H1 (cell line): ENCODE measurements at regions not wholly inside any gene's neighbourhood (a gene's known extent, or its start where the extent isn't known, plus 50 kb on each side); places are given as distances from the start of the nearest gene placed in this dataset.

ENCODE experiments used
- CTCF ChIA-PET: fragments of 300-600 bp; sonication (Branson Sonifier 250); formaldehyde crosslinking; loops from one replicate; lab custom pipeline; 2021; ENCODE audit not compliant: partially characterized antibody; lab: Charles Lee
- POLR2A ChIA-PET: fragments of 300-600 bp; sonication (Branson Sonifier 250); formaldehyde crosslinking; loops from one replicate; lab custom pipeline; 2021; ENCODE audit warnings: inconsistent platforms; ENCODE audit not compliant: partially characterized antibody; lab: Charles Lee
- DNase-seq, 2 experiments: peaks; one replicate each; pipeline versions ENCODE4 v3.0.0 to v3.0.0-alpha.2; 2010 to 2022; ENCODE audit warnings: low spot score in 2 of 2, low read depth in 1 of 2, mixed read lengths in 1 of 2
- FAIRE-seq: peaks from 2 replicates; lab custom pipeline; 2011; peaks lifted over from hg19 to GRCh38; lab: Jason Lieb, UNC
- H2AFZ ChIP-seq: 2 replicates; pipeline ENCODE4 v1.8.1; 2012; ENCODE audit warnings: low read length, inconsistent platforms
- H2AK5ac ChIP-seq: 2 replicates; pipeline ENCODE4 v1.6.1; 2013; ENCODE audit warnings: low read depth, low read length
- H2BK120ac ChIP-seq: replicated peaks from 2 replicates; pipeline ENCODE3; 2013; ENCODE audit warnings: low read depth, low read length, inconsistent platforms
- H2BK12ac ChIP-seq: 2 replicates; pipeline ENCODE4 v1.6.1; 2013; ENCODE audit warnings: low read depth, low read length
- H2BK15ac ChIP-seq: 2 replicates; pipeline ENCODE4 v1.6.1; 2013; ENCODE audit warnings: low read length
- H2BK20ac ChIP-seq: 2 replicates; pipeline ENCODE4 v1.6.1; 2013; ENCODE audit warnings: low read length
- H2BK5ac ChIP-seq: 2 replicates; pipeline ENCODE4 v1.6.1; 2013; ENCODE audit warnings: low read depth, low read length
- H3K14ac ChIP-seq: 2 replicates; pipeline ENCODE4 v1.6.1; 2013; ENCODE audit warnings: inconsistent platforms; ENCODE audit not compliant: insufficient read length
- H3K18ac ChIP-seq: 2 replicates; pipeline ENCODE4 v1.6.1; 2013; ENCODE audit warnings: low read length; ENCODE audit errors: extremely low read depth
- H3K23ac ChIP-seq: 2 replicates; pipeline ENCODE4 v1.6.1; 2013; ENCODE audit warnings: inconsistent platforms; ENCODE audit not compliant: insufficient read length
- H3K23me2 ChIP-seq: 2 replicates; pipeline ENCODE4 v1.6.1; 2013; ENCODE audit warnings: low read depth, low read length
- H3K27ac ChIP-seq: 2 replicates; pipeline ENCODE4 v1.6.1; 2011; ENCODE audit warnings: low read depth, low read length, inconsistent platforms
- H3K27me3 ChIP-seq, 4 experiments: replicated peaks in 1 of 4; 1 replicate in 1 of 4; 2 replicates in 3 of 4; pipeline versions ENCODE4 v1.6.1 to v1.8.1; 2011 to 2013; ENCODE audit warnings: low read length in 3 of 4, mild to moderate bottlenecking in 3 of 4, inconsistent platforms in 2 of 4, mixed read lengths in 2 of 4, moderate library complexity in 1 of 4; ENCODE audit not compliant: control insufficient read depth in 3 of 4, insufficient read depth in 3 of 4; ENCODE audit errors: extremely low read depth in 1 of 4
- H3K36me3 ChIP-seq, 4 experiments: 2 replicates each; pipeline versions ENCODE4 v1.6.1 to v1.8.1; 2011 to 2013; ENCODE audit warnings: mild to moderate bottlenecking in 4 of 4, low read length in 3 of 4, moderate library complexity in 2 of 4, control low read depth in 1 of 4, inconsistent platforms in 1 of 4; ENCODE audit not compliant: insufficient read depth in 4 of 4, control insufficient read depth in 2 of 4
- H3K4ac ChIP-seq: replicated peaks from 2 replicates; pipeline ENCODE3; 2013; ENCODE audit warnings: low read length, low read depth, mixed read lengths, inconsistent platforms; ENCODE audit not compliant: insufficient read length
- H3K4me1 ChIP-seq, 4 experiments: replicated peaks in 1 of 4; 1 replicate in 1 of 4; 2 replicates in 3 of 4; pipeline versions ENCODE4 v1.6.1 to v1.8.1; 2011 to 2013; ENCODE audit warnings: low read length in 3 of 4, inconsistent platforms in 2 of 4, mixed read lengths in 1 of 4; ENCODE audit not compliant: insufficient read depth in 4 of 4, control insufficient read depth in 3 of 4
- H3K4me2 ChIP-seq, 2 experiments: 2 replicates each; pipeline versions ENCODE4 v1.6.1 to v1.8.1; 2011 to 2013; ENCODE audit warnings: low read depth in 2 of 2, low read length in 2 of 2, control low read depth in 1 of 2, inconsistent platforms in 1 of 2, mild to moderate bottlenecking in 1 of 2; ENCODE audit not compliant: insufficient read depth in 1 of 2
- H3K4me3 ChIP-seq, 4 experiments: fragments of 200-600, 300-600 bp in 1 of 4; sonication (generic), shearing (Covaris generic), sonication (Bioruptor Twin) in 1 of 4; 2 replicates each; pipeline versions ENCODE4 v1.5.1 to v1.8.1; 2011 to 2016; ENCODE audit warnings: low read length in 4 of 4, low read depth in 3 of 4, control low read depth in 2 of 4, inconsistent platforms in 2 of 4, mild to moderate bottlenecking in 2 of 4, mixed read lengths in 1 of 4, moderate library complexity in 1 of 4; ENCODE audit not compliant: insufficient read depth in 2 of 4; ENCODE audit errors: extremely low read depth in 1 of 4
- H3K56ac ChIP-seq: replicated peaks from 2 replicates; pipeline ENCODE3; 2013; ENCODE audit warnings: low read depth, mild to moderate bottlenecking, mixed read lengths, low read length, inconsistent platforms; ENCODE audit not compliant: insufficient read length
- H3K79me1 ChIP-seq: 2 replicates; pipeline ENCODE4 v1.6.1; 2013; ENCODE audit warnings: low read depth, low read length, control low read depth
- H3K79me2 ChIP-seq, 2 experiments: 2 replicates each; pipeline versions ENCODE4 v1.6.1 to v1.8.1; 2012 to 2013; ENCODE audit warnings: low read length in 2 of 2, mild to moderate bottlenecking in 2 of 2, inconsistent platforms in 1 of 2; ENCODE audit not compliant: insufficient read depth in 2 of 2, control insufficient read depth in 1 of 2
- H3K9ac ChIP-seq, 4 experiments: replicated peaks in 1 of 4; 1 replicate in 1 of 4; 2 replicates in 3 of 4; pipeline versions ENCODE4 v1.6.1 to v1.8.1; 2011 to 2013; ENCODE audit warnings: low read depth in 3 of 4, low read length in 3 of 4, control low read depth in 2 of 4, mild to moderate bottlenecking in 2 of 4, moderate library complexity in 2 of 4, inconsistent platforms in 1 of 4; ENCODE audit errors: extremely low read depth in 1 of 4
- H3K9me3 ChIP-seq, 2 experiments: 2 replicates each; pipeline versions ENCODE4 v1.6.1 to v1.8.1; 2012 to 2013; ENCODE audit warnings: mild to moderate bottlenecking in 2 of 2, moderate library complexity in 2 of 2, control low read depth in 1 of 2, inconsistent platforms in 1 of 2, low read depth in 1 of 2, low read length in 1 of 2, mixed read lengths in 1 of 2; ENCODE audit not compliant: insufficient read depth in 2 of 2
- H4K20me1 ChIP-seq, 2 experiments: replicated peaks in 1 of 2; 2 replicates each; pipeline versions ENCODE3 to v1.8.1; 2011 to 2013; ENCODE audit warnings: inconsistent platforms in 2 of 2, low read length in 2 of 2, mild to moderate bottlenecking in 1 of 2; ENCODE audit not compliant: insufficient read depth in 2 of 2, control insufficient read depth in 1 of 2
- H4K5ac ChIP-seq: 2 replicates; pipeline ENCODE4 v1.6.1; 2013; ENCODE audit warnings: low read length, low read depth, mixed read lengths, inconsistent platforms; ENCODE audit not compliant: insufficient read length
- H4K8ac ChIP-seq: 2 replicates; pipeline ENCODE4 v1.8.0; 2013; ENCODE audit warnings: mild to moderate bottlenecking, moderate library complexity, low read length, inconsistent platforms; ENCODE audit not compliant: insufficient read depth; ENCODE audit errors: extremely low read depth
- H4K91ac ChIP-seq: replicated peaks from 2 replicates; pipeline ENCODE3; 2013; ENCODE audit warnings: low read length, mixed read lengths, inconsistent platforms; ENCODE audit not compliant: insufficient read length
- BACH1 ChIP-seq: IDR thresholded peaks from 2 replicates; pipeline ENCODE4 v1.6.1; 2012; ENCODE audit warnings: low read length, improper control_type of control experiment
- GABPA ChIP-seq: IDR thresholded peaks from 2 replicates; pipeline ENCODE4 v1.6.1; 2011; ENCODE audit warnings: mild to moderate bottlenecking, low read length, moderate library complexity, borderline replicate concordance; ENCODE audit not compliant: insufficient read depth
- GTF2F1 ChIP-seq: IDR thresholded peaks from 2 replicates; pipeline ENCODE4 v1.6.1; 2012; ENCODE audit warnings: low read depth, low read length, improper control_type of control experiment, borderline replicate concordance
- JUND ChIP-seq: IDR thresholded peaks from 2 replicates; pipeline ENCODE4 v1.6.1; 2011; ENCODE audit warnings: mild to moderate bottlenecking, improper control_type of control experiment, low read length
- KDM5A ChIP-seq: fragments of 200-600 bp; IDR thresholded peaks from 2 replicates; pipeline ENCODE4 v1.7.1; 2012; ENCODE audit warnings: mild to moderate bottlenecking, low read length, inconsistent platforms, mixed read lengths
- SAP30 ChIP-seq: fragments of 300-600 bp; sonication (generic); IDR thresholded peaks from 2 replicates; pipeline ENCODE4 v1.7.1; 2012; ENCODE audit warnings: low read length, moderate library complexity, mild to moderate bottlenecking, inconsistent platforms; ENCODE audit not compliant: insufficient read depth, insufficient replicate concordance
- WGBS, 2 experiments: shearing (Covaris generic) in 1 of 2; methylation state at CpG; one replicate each; pipeline versions ENCODE4 v1.1.6 to v1.1.7; 2013 to 2015; ENCODE audit warnings: low lambda C conversion rate in 2 of 2, mixed read lengths in 2 of 2, inconsistent platforms in 1 of 2, low coverage in 1 of 2, missing lambda C conversion rate in 1 of 2; ENCODE audit not compliant: insufficient replicate concordance in 2 of 2, insufficient coverage in 1 of 2, insufficient read length in 1 of 2; ENCODE audit errors: extremely low coverage in 1 of 2, missing lambda C conversion rate in 1 of 2; 5-methylcytosine and 5-hydroxymethylcytosine counted together

DNA sequence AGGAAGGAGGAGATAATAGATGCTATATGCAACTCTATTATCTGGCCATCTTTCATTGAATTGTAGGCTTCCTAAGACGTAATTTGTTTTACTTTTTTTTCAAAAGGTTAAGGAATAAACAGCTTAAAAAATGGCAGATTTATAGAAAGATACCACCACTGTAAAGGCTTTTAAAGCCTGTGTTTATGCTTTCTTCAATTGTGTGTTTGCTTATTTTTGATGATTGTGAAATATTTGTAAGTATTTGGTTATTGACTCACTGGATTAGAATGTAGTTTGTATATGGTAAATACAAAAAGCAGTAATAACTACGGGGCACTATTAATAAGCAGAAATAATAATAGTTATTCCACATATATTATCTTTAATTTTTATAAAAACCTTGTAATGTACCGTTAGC, 437.9 kb downstream of the KLF5 start:
- TF ChIP-seq JUND (no peak), BACH1 (no peak), GABPA (no peak), GTF2F1 (no peak), KDM5A (no peak), SAP30 (no peak)
- no peak overlapping the region for H3K23ac ChIP-seq
- no peak overlapping the region for H2BK120ac ChIP-seq
- WGBS, 2 experiments = 91% methylated on average over 3 of the region's 3 CpGs; no CpG with 5 or more reads in 1 of the 2 experiments
- H3K9me3 ChIP-seq = no peaks in the 10 kb centered on the region
- DNase-seq (no peak), FAIRE-seq (no peak)
- no peak overlapping the region for H3K4ac ChIP-seq
- no peak overlapping the region for H2BK20ac ChIP-seq
- no peak overlapping the region for H2BK15ac ChIP-seq
- ChIA-PET CTCF (no interaction called here), POLR2A (no interaction called here)
- H2BK5ac ChIP-seq = no peak overlapping the region
- no peaks in the 10 kb centered on the region for H3K36me3 ChIP-seq
- no peaks in the 10 kb centered on the region for H3K79me2 ChIP-seq
- no peaks in the 10 kb centered on the region for H3K4me1 ChIP-seq
- H3K18ac ChIP-seq = no peak overlapping the region
- no peak overlapping the region for H3K9ac ChIP-seq
- 0 out of 2 replicates have a peak, but pooled peaks cover 2% of the 10 kb centered on the region for H3K23me2 ChIP-seq
- H2AFZ ChIP-seq = no peak overlapping the region
- no peak overlapping the region for H2AK5ac ChIP-seq
- no peak overlapping the region for H3K27ac ChIP-seq
- H3K27me3 ChIP-seq = no peaks in the 10 kb centered on the region
- H2BK12ac ChIP-seq = no peak overlapping the region
- H3K4me2 ChIP-seq = no peak overlapping the region
- H4K5ac ChIP-seq = no peak overlapping the region
- H3K79me1 ChIP-seq = no peaks in the 10 kb centered on the region
- H3K56ac ChIP-seq = no peak overlapping the region
- no peak overlapping the region for H4K91ac ChIP-seq
- H3K14ac ChIP-seq = no peak overlapping the region
- H3K4me3 ChIP-seq = no peak overlapping the region
- H4K20me1 ChIP-seq = no peaks in the 10 kb centered on the region
- no peak overlapping the region for H4K8ac ChIP-seq
